ENCODE measurements at regions not wholly inside any gene's neighbourhood (a gene's known extent, or its start where the extent isn't known, plus 50 kb on each side); places are given as distances from the start of the nearest gene placed in this dataset.

GRCh38 chr6:109892451-109893435 is 85.4 kb upstream of the GPR6 start:
- no peak overlapping the region for H3K4me3 ChIP-seq (ENCODE audit: low read length, poor library complexity, severe bottlenecking)
- no peaks in the 10 kb centered on the region for H4K20me1 ChIP-seq (ENCODE audit: insufficient read depth, low read length, poor library complexity, severe bottlenecking)
- no peaks in the 10 kb centered on the region for H3F3A ChIP-seq (ENCODE audit: low read depth)
- no peaks in the 10 kb centered on the region for H3K9me2 ChIP-seq (replicated peaks; ENCODE audit: low read depth, low read length)
- no peaks in the 10 kb centered on the region for H3K36me3 ChIP-seq (ENCODE audit: insufficient read depth, low read length)
- no peaks in the 10 kb centered on the region for H3K4me1 ChIP-seq (ENCODE audit: insufficient read depth, low read length, poor library complexity, severe bottlenecking)
- TF ChIP-seq, protein P1, sequence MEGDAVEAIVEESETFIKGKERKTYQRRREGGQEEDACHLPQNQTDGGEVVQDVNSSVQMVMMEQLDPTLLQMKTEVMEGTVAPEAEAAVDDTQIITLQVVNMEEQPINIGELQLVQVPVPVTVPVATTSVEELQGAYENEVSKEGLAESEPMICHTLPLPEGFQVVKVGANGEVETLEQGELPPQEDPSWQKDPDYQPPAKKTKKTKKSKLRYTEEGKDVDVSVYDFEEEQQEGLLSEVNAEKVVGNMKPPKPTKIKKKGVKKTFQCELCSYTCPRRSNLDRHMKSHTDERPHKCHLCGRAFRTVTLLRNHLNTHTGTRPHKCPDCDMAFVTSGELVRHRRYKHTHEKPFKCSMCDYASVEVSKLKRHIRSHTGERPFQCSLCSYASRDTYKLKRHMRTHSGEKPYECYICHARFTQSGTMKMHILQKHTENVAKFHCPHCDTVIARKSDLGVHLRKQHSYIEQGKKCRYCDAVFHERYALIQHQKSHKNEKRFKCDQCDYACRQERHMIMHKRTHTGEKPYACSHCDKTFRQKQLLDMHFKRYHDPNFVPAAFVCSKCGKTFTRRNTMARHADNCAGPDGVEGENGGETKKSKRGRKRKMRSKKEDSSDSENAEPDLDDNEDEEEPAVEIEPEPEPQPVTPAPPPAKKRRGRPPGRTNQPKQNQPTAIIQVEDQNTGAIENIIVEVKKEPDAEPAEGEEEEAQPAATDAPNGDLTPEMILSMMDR (conservative IDR thresholded peaks at IDR 0.05; ENCODE audit: low read length), result no peak
- TF ChIP-seq EZH2phosphoT487 (IDR thresholded peaks at IDR 0.05; ENCODE audit: borderline replicate concordance), result no peak
- H3K4me2 ChIP-seq (ENCODE audit: low read depth, low read length, poor library complexity, severe bottlenecking), result no peak overlapping the region
- H3K27me3 ChIP-seq (ENCODE audit: insufficient read depth, low read length, poor library complexity, severe bottlenecking), result no peaks in the 10 kb centered on the region
- H3K79me2 ChIP-seq (ENCODE audit: insufficient read depth, low read length), result no peaks in the 10 kb centered on the region
- H3K9me3 ChIP-seq (ENCODE audit: insufficient read depth, low read depth, low read length), result no peaks in the 10 kb centered on the region
- H3K9ac ChIP-seq (ENCODE audit: low read depth, low read length, poor library complexity, severe bottlenecking), result no peak overlapping the region
- no peak overlapping the region for H2AFZ ChIP-seq (ENCODE audit: low read length)

DNA sequence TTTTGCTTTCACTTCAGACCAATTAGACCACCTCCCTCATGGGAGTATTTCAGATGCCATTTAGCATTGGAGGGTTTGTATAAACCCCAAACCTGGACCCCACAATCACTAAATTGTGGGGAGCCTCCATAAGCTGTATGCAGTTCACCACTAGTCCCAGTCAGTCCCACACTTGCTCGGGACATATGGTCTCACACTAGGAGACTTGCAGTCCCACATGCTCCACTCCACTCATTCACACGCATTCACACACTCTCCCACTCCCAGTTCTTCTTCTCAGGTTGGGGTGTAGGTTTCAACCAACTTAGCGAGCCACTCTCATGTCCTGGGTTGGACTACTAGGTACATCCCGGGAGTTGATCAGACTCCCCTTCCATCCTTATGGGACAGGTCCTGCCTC is 84.5 kb upstream of the GPR6 start:
- Histone ChIP-seq H3K4me3 (ENCODE audit: low read length, poor library complexity, severe bottlenecking) (no peak overlapping the region), H3K79me2 (ENCODE audit: insufficient read depth, low read length) (no peaks in the 10 kb centered on the region), H3K9me3 (ENCODE audit: insufficient read depth, low read depth, low read length) (no peaks in the 10 kb centered on the region), H3K27me3 (ENCODE audit: insufficient read depth, low read length, poor library complexity, severe bottlenecking) (no peaks in the 10 kb centered on the region), H2AFZ (ENCODE audit: low read length) (no peak overlapping the region), H3K9ac (ENCODE audit: low read depth, low read length, poor library complexity, severe bottlenecking) (no peak overlapping the region), H3K4me2 (ENCODE audit: low read depth, low read length, poor library complexity, severe bottlenecking) (no peak overlapping the region), H3K36me3 (ENCODE audit: insufficient read depth, low read length) (no peaks in the 10 kb centered on the region), H3K4me1 (ENCODE audit: insufficient read depth, low read length, poor library complexity, severe bottlenecking) (no peaks in the 10 kb centered on the region), H4K20me1 (ENCODE audit: insufficient read depth, low read length, poor library complexity, severe bottlenecking) (no peaks in the 10 kb centered on the region), H3F3A (ENCODE audit: low read depth) (no peaks in the 10 kb centered on the region), H3K9me2 (replicated peaks; ENCODE audit: low read depth, low read length) (no peaks in the 10 kb centered on the region)
- TF ChIP-seq EZH2phosphoT487 (IDR thresholded peaks at IDR 0.05; ENCODE audit: borderline replicate concordance), result no peak
- TF ChIP-seq, protein P1 (conservative IDR thresholded peaks at IDR 0.05; ENCODE audit: low read length), result no peak

DNA sequence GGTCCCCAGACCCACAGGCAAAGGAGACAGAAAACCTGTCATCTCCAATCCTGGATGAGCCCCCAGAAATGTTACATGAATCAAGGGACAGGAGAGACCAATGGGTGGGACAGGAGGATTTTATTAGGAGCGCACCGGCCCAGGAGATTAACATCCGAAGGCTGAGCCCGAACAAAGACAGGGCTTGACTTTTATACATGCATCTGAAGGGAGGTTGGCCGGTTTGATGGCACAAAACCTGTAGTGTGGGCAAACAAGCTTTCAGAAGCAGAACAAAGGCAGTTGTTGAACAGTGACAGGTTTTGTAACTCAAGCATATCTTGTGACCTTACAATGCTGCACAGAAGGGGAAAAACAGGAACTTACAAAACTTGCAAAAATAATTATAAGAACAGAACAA is 83.9 kb upstream of the GPR6 start:
- no peaks in the 10 kb centered on the region for H3F3A ChIP-seq (ENCODE audit: low read depth)
- no peak overlapping the region for H3K4me2 ChIP-seq (ENCODE audit: low read depth, low read length, poor library complexity, severe bottlenecking)
- no peaks in the 10 kb centered on the region for H4K20me1 ChIP-seq (ENCODE audit: insufficient read depth, low read length, poor library complexity, severe bottlenecking)
- TF ChIP-seq, protein P1 (conservative IDR thresholded peaks at IDR 0.05; ENCODE audit: low read length), result no peak
- TF ChIP-seq EZH2phosphoT487 (IDR thresholded peaks at IDR 0.05; ENCODE audit: borderline replicate concordance), result no peak
- H3K4me1 ChIP-seq (ENCODE audit: insufficient read depth, low read length, poor library complexity, severe bottlenecking), result no peaks in the 10 kb centered on the region
- H3K9ac ChIP-seq (ENCODE audit: low read depth, low read length, poor library complexity, severe bottlenecking), result no peak overlapping the region
- H3K27me3 ChIP-seq (ENCODE audit: insufficient read depth, low read length, poor library complexity, severe bottlenecking), result no peaks in the 10 kb centered on the region
- H3K79me2 ChIP-seq (ENCODE audit: insufficient read depth, low read length), result no peaks in the 10 kb centered on the region
- H3K4me3 ChIP-seq (ENCODE audit: low read length, poor library complexity, severe bottlenecking), result no peak overlapping the region
- H3K9me2 ChIP-seq (replicated peaks; ENCODE audit: low read depth, low read length), result no peaks in the 10 kb centered on the region
- no peak overlapping the region for H2AFZ ChIP-seq (ENCODE audit: low read length)
- H3K9me3 ChIP-seq (ENCODE audit: insufficient read depth, low read depth, low read length), result no peaks in the 10 kb centered on the region
- no peaks in the 10 kb centered on the region for H3K36me3 ChIP-seq (ENCODE audit: insufficient read depth, low read length)
